Sigmoid colon (tissue), 6 donors: ENCODE measurements at regions not wholly inside any gene's neighbourhood (a gene's known extent, or its start where the extent isn't known, plus 50 kb on each side); places are given as distances from the start of the nearest gene placed in this dataset.

ENCODE experiments used
- DNase-seq: peaks from one replicate; pipeline ENCODE4 v3.0.0-alpha.2; 2019
- H3K27ac ChIP-seq, 4 donors: fragments of 200-600 bp; sonication (generic); one replicate each; pipeline ENCODE4 v1.5.1; 2016 to 2019; ENCODE audit warnings: mild to moderate bottlenecking in 1 of 4
- H3K27me3 ChIP-seq, 3 donors: fragments of 200-600 bp; sonication (generic); one replicate each; pipeline ENCODE4 v1.5.1; 2019; ENCODE audit warnings: mild to moderate bottlenecking in 1 of 3
- H3K36me3 ChIP-seq, 4 donors: fragments of 200-600 bp; sonication (generic); one replicate each; pipeline ENCODE4 v1.5.1; 2016 to 2019
- H3K4me1 ChIP-seq, 4 donors: fragments of 200-600 bp; sonication (generic); one replicate each; pipeline ENCODE4 v1.5.1; 2017 to 2019
- H3K4me3 ChIP-seq, 4 donors: fragments of 200-600 bp; sonication (generic); one replicate each; pipeline ENCODE4 v1.5.1; 2017 to 2019; ENCODE audit warnings: mild to moderate bottlenecking in 2 of 4, moderate library complexity in 1 of 4
- H3K9me3 ChIP-seq, 4 donors: fragments of 200-600 bp in 3 of 4; sonication (generic) in 3 of 4; one replicate each; pipeline versions ENCODE4 v1.5.1 to v1.6.1; 2013 to 2019
- EP300 ChIP-seq, 4 donors: sonication (generic); formaldehyde crosslinking; IDR thresholded peaks; one replicate each; pipeline ENCODE4 v1.6.1; 2017; ENCODE audit warnings: antibody characterized with exemption in 4 of 4
- POLR2A ChIP-seq, 2 donors: fragments of 450-650 bp; IDR thresholded peaks; one replicate each; pipeline ENCODE4 v1.6.1; 2016; ENCODE audit warnings: antibody characterized with exemption in 2 of 2, mild to moderate bottlenecking in 2 of 2, moderate library complexity in 2 of 2
- POLR2AphosphoS5 ChIP-seq, 4 donors: sonication (generic); formaldehyde crosslinking; IDR thresholded peaks; one replicate each; pipeline ENCODE4 v1.6.1; 2017; ENCODE audit warnings: antibody characterized with exemption in 4 of 4
- WGBS, 2 donors: extraction: QIAGEN DNeasy Blood & Tissue Kit; methylation state at CpG; one replicate each; pipeline ENCODE4 v1.1.7; 2013; 5-methylcytosine and 5-hydroxymethylcytosine counted together
- intact Hi-C: fragments of 100-400 bp; cut with DNase I; formaldehyde crosslinking; loops from one replicate; pipeline ENCODE4 v1.15.1; 2023
- TF ChIP-seq, protein P1 (sequence below), 4 experiments: fragments of 450-650 bp in 3 of 4; fragments of 200-600 bp in 1 of 4; IDR thresholded peaks; one replicate each; pipeline ENCODE4 v1.5.1; 2016 to 2019; ENCODE audit warnings: antibody characterized with exemption in 4 of 4, mild to moderate bottlenecking in 3 of 4, moderate library complexity in 2 of 4
- donor health status: healthy with polysubstance abuse.
- donor health status: healthy.

GRCh38 chr6:141675957-141676356 is 456.8 kb upstream of the GJE1 start:
- Histone ChIP-seq H3K36me3 (no peaks in the 10 kb centered on the region), H3K4me1 (no peaks in the 10 kb centered on the region), H3K4me3 (no peak overlapping the region), H3K27ac (no peak overlapping the region), H3K27me3 (no peaks in the 10 kb centered on the region), H3K9me3 (no peaks in the 10 kb centered on the region)
- intact Hi-C loops, result no loop called here
- TF ChIP-seq POLR2A (IDR thresholded peaks at IDR 0.05) (no peak), POLR2AphosphoS5 (IDR thresholded peaks at IDR 0.05) (no peak), EP300 (IDR thresholded peaks at IDR 0.05) (no peak)
- TF ChIP-seq, protein P1, sequence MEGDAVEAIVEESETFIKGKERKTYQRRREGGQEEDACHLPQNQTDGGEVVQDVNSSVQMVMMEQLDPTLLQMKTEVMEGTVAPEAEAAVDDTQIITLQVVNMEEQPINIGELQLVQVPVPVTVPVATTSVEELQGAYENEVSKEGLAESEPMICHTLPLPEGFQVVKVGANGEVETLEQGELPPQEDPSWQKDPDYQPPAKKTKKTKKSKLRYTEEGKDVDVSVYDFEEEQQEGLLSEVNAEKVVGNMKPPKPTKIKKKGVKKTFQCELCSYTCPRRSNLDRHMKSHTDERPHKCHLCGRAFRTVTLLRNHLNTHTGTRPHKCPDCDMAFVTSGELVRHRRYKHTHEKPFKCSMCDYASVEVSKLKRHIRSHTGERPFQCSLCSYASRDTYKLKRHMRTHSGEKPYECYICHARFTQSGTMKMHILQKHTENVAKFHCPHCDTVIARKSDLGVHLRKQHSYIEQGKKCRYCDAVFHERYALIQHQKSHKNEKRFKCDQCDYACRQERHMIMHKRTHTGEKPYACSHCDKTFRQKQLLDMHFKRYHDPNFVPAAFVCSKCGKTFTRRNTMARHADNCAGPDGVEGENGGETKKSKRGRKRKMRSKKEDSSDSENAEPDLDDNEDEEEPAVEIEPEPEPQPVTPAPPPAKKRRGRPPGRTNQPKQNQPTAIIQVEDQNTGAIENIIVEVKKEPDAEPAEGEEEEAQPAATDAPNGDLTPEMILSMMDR (IDR thresholded peaks at IDR 0.05), result no peak
- WGBS, 2 donors, result 44 to 65% methylated on average over 1 of the region's 1 CpG
- no peak for DNase-seq

DNA sequence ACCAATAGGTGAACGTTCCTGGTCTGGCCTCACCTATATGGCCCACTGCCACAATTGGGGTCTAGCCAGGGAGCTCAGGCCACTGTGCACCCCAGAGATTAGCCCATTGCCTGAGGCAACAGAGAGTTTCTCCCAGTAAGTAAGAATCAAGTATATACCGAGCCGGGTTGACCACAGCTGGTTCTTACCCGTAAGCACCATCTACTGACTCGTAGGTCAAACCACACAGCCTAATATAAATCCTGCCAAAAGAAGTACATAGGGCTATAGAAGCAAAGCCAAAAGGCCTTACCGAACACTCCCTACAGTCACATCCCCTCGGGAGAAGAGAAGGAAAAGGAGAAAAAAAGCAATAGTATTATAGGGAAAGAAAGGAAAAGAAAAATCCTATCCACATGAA is 463.6 kb upstream of the GJE1 start:
- Histone ChIP-seq H3K4me3 (no peak overlapping the region), H3K9me3 (no peaks in the 10 kb centered on the region), H3K27me3 (no peaks in the 10 kb centered on the region), H3K36me3 (no peaks in the 10 kb centered on the region), H3K27ac (no peak overlapping the region), H3K4me1 (no peaks in the 10 kb centered on the region)
- TF ChIP-seq POLR2AphosphoS5 (IDR thresholded peaks at IDR 0.05) (no peak), POLR2A (IDR thresholded peaks at IDR 0.05) (no peak), EP300 (IDR thresholded peaks at IDR 0.05) (no peak)
- TF ChIP-seq, protein P1 (IDR thresholded peaks at IDR 0.05), result no peak
- intact Hi-C loops, result no loop called here
- no peak for DNase-seq
- 87 to 88% methylated on average over 7 of the region's 7 CpGs for WGBS, 2 donors

DNA sequence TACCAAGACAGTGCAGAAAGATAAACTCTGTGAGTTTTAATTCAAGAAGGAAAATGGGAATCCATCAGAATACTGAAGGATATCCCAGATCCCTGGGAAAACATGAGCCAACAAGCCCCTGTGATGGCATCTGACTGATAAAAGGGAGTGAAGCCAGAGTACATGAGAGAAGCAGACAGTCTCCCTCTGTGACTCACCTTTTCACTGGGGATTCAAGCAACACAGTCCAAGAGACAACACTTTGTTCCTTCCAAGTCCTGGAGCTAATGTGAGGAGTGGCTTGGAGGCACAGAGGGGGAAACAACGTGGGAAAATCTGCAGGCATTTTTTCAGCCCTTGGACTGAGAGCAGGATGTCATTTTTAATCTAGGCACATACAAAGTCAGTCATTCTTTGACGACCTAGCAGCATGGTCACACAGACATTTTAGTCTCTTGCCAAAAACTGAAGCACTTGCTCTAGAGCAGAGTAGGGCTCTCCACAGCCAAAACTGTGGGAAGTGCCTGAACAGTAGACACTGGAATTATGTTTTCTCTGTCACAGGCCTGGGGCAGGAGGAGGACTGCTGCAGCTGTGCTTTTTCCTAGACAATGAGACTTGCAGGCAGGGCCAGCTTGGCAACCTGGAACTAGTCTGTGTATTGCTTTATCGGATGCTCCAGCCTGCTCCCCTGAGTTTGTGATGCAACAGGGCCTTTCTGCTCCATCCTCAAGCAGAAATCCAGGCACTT is 465.0 kb upstream of the GJE1 start:
- Histone ChIP-seq H3K27me3 (no peaks in the 10 kb centered on the region), H3K4me3 (no peak overlapping the region), H3K9me3 (no peaks in the 10 kb centered on the region), H3K36me3 (no peaks in the 10 kb centered on the region), H3K27ac (no peak overlapping the region), H3K4me1 (no peaks in the 10 kb centered on the region)
- 46 to 57% methylated on average over 3 of the region's 3 CpGs for WGBS, 2 donors
- intact Hi-C loops, result no loop called here
- TF ChIP-seq POLR2AphosphoS5 (IDR thresholded peaks at IDR 0.05) (no peak), EP300 (IDR thresholded peaks at IDR 0.05) (no peak), POLR2A (IDR thresholded peaks at IDR 0.05) (no peak)
- TF ChIP-seq, protein P1 (IDR thresholded peaks at IDR 0.05), result no peak
- DNase-seq, result no peak

DNA sequence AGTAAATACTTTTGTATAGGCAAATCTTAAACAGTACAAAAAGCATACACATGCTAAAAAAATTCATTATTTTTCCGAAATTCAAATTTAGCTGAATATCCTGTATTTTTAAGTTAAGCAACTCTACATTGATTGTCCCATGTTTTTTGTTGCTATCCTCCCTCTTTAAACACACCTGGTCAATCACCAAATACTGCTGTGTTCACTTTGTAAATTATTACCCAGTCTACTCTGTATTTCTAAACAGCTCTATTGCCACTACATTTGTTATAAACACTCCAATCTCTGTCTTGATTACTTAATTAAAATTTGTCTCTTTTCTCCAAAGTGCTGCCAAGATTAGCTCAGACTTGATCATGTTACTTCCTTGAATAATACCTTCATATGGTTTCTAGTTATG is 466.5 kb upstream of the GJE1 start:
- 41 to 69% methylated on average over 1 of the region's 1 CpG for WGBS, 2 donors
- H3K27me3 ChIP-seq, result no peaks in the 10 kb centered on the region
- no peaks in the 10 kb centered on the region for H3K4me1 ChIP-seq
- no peak overlapping the region for H3K27ac ChIP-seq
- intact Hi-C loops, result no loop called here
- DNase-seq, result no peak
- no peaks in the 10 kb centered on the region for H3K9me3 ChIP-seq
- no peak overlapping the region for H3K4me3 ChIP-seq
- no peaks in the 10 kb centered on the region for H3K36me3 ChIP-seq
- TF ChIP-seq EP300 (IDR thresholded peaks at IDR 0.05) (no peak), POLR2A (IDR thresholded peaks at IDR 0.05) (no peak), POLR2AphosphoS5 (IDR thresholded peaks at IDR 0.05) (no peak)
- TF ChIP-seq, protein P1 (IDR thresholded peaks at IDR 0.05), result no peak

DNA sequence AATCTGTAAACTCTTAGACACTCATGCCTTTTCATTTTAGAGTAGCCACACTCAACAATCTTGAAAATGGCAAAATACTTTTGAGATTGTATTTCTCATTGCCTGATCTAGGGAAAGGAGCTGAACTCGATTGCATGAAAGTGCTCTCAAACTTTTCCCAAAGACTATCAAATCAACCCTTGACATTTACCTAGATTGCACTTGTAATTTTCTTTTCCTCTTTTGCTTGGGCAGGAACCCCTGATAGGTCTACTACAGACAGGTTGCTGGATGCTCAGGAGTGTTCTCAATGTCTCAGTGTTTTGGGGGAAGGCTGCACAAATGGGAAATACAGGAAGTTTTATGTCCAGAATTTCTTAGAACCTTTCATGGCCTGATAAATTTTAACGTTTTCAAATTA is 468.0 kb upstream of the GJE1 start:
- no peaks in the 10 kb centered on the region for H3K4me1 ChIP-seq
- no peaks in the 10 kb centered on the region for H3K27me3 ChIP-seq
- no peak for TF ChIP-seq POLR2A (IDR thresholded peaks at IDR 0.05)
- no peak for TF ChIP-seq POLR2AphosphoS5 (IDR thresholded peaks at IDR 0.05)
- no peak for TF ChIP-seq EP300 (IDR thresholded peaks at IDR 0.05)
- TF ChIP-seq, protein P1 (IDR thresholded peaks at IDR 0.05), result no peak
- intact Hi-C loops, result no loop called here
- no peak overlapping the region for H3K4me3 ChIP-seq
- H3K9me3 ChIP-seq, result no peaks in the 10 kb centered on the region
- H3K27ac ChIP-seq, result no peak overlapping the region
- no peak for DNase-seq
- H3K36me3 ChIP-seq, result no peaks in the 10 kb centered on the region
- 54 to 79% methylated on average over 2 of the region's 2 CpGs for whole genome bisulfite sequencing, 2 donors
